GM13977 (cell line): ENCODE measurements at regions not wholly inside any gene's neighbourhood (a gene's known extent, or its start where the extent isn't known, plus 50 kb on each side); places are given as distances from the start of the nearest gene placed in this dataset.

Experiments used
- DNase-seq: peaks from one replicate; pipeline ENCODE4 v3.0.0; 2012; ENCODE audit warnings: low spot score
- in situ Hi-C: fragments of 300-500 bp; cut with MboI; formaldehyde crosslinking; loops from one replicate; pipeline ENCODE4 v1.12.0; 2022; ENCODE audit warnings: low sequenced_read_pairs, low pct_unique_long_range_greater_than_20kb, mixed read lengths, inconsistent platforms; ENCODE audit not compliant: unreplicated experiment
- TF ChIP-seq, protein P1 (sequence below): IDR thresholded peaks from 2 replicates; pipeline ENCODE4 v1.5.1; 2012; ENCODE audit warnings: mild to moderate bottlenecking, control low read depth; ENCODE audit not compliant: insufficient read depth; ENCODE audit errors: extremely low read depth, missing control alignments

- TF ChIP-seq, protein P1, sequence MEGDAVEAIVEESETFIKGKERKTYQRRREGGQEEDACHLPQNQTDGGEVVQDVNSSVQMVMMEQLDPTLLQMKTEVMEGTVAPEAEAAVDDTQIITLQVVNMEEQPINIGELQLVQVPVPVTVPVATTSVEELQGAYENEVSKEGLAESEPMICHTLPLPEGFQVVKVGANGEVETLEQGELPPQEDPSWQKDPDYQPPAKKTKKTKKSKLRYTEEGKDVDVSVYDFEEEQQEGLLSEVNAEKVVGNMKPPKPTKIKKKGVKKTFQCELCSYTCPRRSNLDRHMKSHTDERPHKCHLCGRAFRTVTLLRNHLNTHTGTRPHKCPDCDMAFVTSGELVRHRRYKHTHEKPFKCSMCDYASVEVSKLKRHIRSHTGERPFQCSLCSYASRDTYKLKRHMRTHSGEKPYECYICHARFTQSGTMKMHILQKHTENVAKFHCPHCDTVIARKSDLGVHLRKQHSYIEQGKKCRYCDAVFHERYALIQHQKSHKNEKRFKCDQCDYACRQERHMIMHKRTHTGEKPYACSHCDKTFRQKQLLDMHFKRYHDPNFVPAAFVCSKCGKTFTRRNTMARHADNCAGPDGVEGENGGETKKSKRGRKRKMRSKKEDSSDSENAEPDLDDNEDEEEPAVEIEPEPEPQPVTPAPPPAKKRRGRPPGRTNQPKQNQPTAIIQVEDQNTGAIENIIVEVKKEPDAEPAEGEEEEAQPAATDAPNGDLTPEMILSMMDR, result no peak
- in situ Hi-C loops, result no loop called here
- no peak for DNase-seq
Measured at GRCh38 chr10:31624611-31625010, 304.0 kb downstream of the ARHGAP12 start.

DNA sequence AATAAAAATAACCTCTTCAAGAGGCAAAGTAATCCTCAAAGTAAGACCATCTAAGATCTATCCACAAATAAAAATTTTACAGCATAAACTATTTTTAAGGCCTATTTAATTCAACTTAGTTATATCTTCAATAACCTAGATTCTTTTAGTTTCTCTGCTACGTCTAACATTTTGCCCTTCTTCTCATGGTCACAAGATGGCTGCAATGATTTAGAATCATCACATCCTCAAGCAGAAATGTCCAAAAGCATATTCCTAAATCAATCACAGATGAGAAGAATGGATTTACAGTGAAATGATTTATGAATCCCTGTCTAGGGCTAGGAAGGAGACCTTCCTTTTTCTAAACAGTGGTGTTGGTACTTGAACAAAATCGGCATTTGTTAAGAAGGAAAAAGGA, 304.7 kb downstream of the ARHGAP12 start:
- no peak for DNase-seq
- in situ Hi-C loops, result no loop called here
- TF ChIP-seq, protein P1, result no peak

DNA sequence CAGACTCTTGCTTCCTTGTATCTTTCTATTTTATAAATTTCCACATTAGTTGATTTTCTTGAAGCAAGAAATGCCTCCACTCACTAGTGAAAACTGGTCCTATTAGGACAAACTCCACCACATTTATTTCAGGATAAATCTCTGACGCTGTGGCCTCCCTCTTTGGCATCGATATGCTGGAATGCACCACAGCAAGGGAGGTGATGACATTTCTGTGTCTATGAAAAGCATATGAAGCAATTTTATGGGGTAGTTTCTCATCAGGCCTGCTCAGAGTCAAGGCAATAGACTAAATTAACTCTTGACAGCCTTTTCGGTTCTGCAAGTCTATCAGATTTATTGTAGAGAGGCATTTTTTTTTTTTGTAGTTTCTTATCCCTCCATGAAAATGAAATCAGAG, 304.4 kb downstream of the ZEB1 start:
- TF ChIP-seq, protein P1, result no peak
- DNase-seq, result no peak
- in situ Hi-C loops, result no loop called here

- TF ChIP-seq, protein P1, result no peak
- DNase-seq, result no peak
- in situ Hi-C loops, result no loop called here
Measured at GRCh38 chr10:31622978-31623377, 304.0 kb downstream of the ZEB1 start.

DNA sequence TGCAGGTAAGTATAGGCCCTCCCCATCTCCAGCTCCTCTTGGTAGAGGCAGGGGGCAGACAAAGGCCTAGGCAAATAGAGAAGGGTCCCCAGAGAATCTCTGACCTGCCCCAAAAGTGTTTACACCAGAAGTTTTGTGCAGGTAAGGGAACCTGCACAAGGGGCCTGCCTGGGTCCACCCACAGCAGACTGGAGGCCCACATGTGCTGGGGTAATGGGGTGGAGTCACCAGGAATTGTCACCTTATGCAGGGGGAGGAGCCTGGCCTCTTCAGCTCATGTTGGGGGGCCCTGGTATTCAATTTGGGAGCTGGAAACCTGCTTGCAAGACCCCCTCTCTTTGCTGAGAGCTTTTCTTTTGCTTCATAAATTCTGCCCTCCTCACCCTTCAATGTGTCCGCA, 302.7 kb downstream of the ZEB1 start:
- in situ Hi-C loops, result no loop called here
- DNase-seq, result no peak
- TF ChIP-seq, protein P1, result no peak

- TF ChIP-seq, protein P1, result no peak
- in situ Hi-C loops, result no loop called here
- DNase-seq, result no peak
Measured at GRCh38 chr10:31620226-31621151, 301.5 kb downstream of the ZEB1 start.
